Stimulated activated CD4-positive, alpha-beta T cell treated with anti-CD3 and anti-CD28 coated beads, Interleukin-1b, Interleukin-23, amount 100 ng/mL, for 24 hours (primary cell): ENCODE measurements at regions not wholly inside any gene's neighbourhood (a gene's known extent, or its start where the extent isn't known, plus 50 kb on each side); places are given as distances from the start of the nearest gene placed in this dataset.

Experiments used
- DNase-seq, 4 experiments: peaks; one replicate each; pipeline ENCODE4 v3.0.0-alpha.2; 2020; ENCODE audit warnings: low read depth in 4 of 4, low spot score in 1 of 4

- DNase-seq: no peak
Measured at GRCh38 chr18:23384778-23385736, 68.0 kb upstream of the RIOK3 start.

GRCh38 chr18:23386317-23386716 is 66.8 kb upstream of the RIOK3 start:
- DNase-seq: no peak

GRCh38 chr18:23387265-23387664 is 65.8 kb upstream of the RIOK3 start:
- no peak for DNase-seq

GRCh38 chr18:23388357-23388756 is 64.7 kb upstream of the RIOK3 start:
- no peak for DNase-seq

GRCh38 chr18:23391156-23391555 is 61.9 kb upstream of the RIOK3 start:
- DNase-seq: no peak

GRCh38 chr18:23397907-23398306 is 55.2 kb upstream of the RIOK3 start:
- DNase-seq: no peak

- no peak for DNase-seq
Measured at GRCh38 chr18:23398401-23398800, 54.7 kb upstream of the RIOK3 start.

- DNase-seq: no peak
Measured at GRCh38 chr18:23399067-23399466, 54.0 kb upstream of the RIOK3 start.

GRCh38 chr18:23400918-23401317 is 52.2 kb upstream of the RIOK3 start:
- DNase-seq: no peak

- DNase-seq: no peak
Measured at GRCh38 chr18:23401400-23402347, 51.4 kb upstream of the RIOK3 start.
